GM12874 (cell line): ENCODE measurements at regions not wholly inside any gene's neighbourhood (a gene's known extent, or its start where the extent isn't known, plus 50 kb on each side); places are given as distances from the start of the nearest gene placed in this dataset.
A peak's percentile ranks its signal among the peaks of the same experiment; 100 is the strongest.

Experiments
- CTCF ChIP-seq: IDR thresholded peaks from 2 replicates; pipeline ENCODE4 v1.5.1; 2011; ENCODE audit warnings: low read depth, mild to moderate bottlenecking, control low read depth, low read length, moderate library complexity; ENCODE audit not compliant: insufficient read depth

- TF ChIP-seq CTCF: no peak
Measured at GRCh38 chrX:75623535-75623934, 100.7 kb upstream of the ZDHHC15 start.

GRCh38 chrX:75609406-75609805 is 86.6 kb upstream of the ZDHHC15 start:
- TF ChIP-seq CTCF: no peak

GRCh38 chrX:75603833-75604232 is 81.0 kb upstream of the ZDHHC15 start:
- TF ChIP-seq CTCF: peak; percentile 28; the same call in 1 of the 2 replicates

GRCh38 chrX:75596178-75596577 is 73.3 kb upstream of the ZDHHC15 start:
- no peak for TF ChIP-seq CTCF

- TF ChIP-seq CTCF: no peak
Measured at GRCh38 chrX:75582511-75582910, 59.7 kb upstream of the ZDHHC15 start.
